Nephron (organoid): ENCODE measurements at regions not wholly inside any gene's neighbourhood (a gene's known extent, or its start where the extent isn't known, plus 50 kb on each side); places are given as distances from the start of the nearest gene placed in this dataset.

ENCODE experiments used
- H3K27ac Mint-ChIP-seq, 3 experiments: 2 replicates each; pipeline ENCODE4 v1.8.0; 2020; ENCODE audit warnings: mixed read lengths in 3 of 3, mild to moderate bottlenecking in 2 of 3, moderate library complexity in 1 of 3
- H3K27me3 Mint-ChIP-seq: 2 replicates; pipeline ENCODE4 v1.8.0; 2021; ENCODE audit warnings: low read depth, mild to moderate bottlenecking, moderate library complexity, mixed read lengths
- H3K36me3 Mint-ChIP-seq: 2 replicates; pipeline ENCODE4 v1.8.0; 2020; ENCODE audit warnings: low read depth, mixed read lengths
- H3K4me1 Mint-ChIP-seq: 2 replicates; pipeline ENCODE4 v1.8.0; 2020; ENCODE audit warnings: mixed read lengths
- H3K4me3 Mint-ChIP-seq, 3 experiments: 2 replicates each; pipeline ENCODE4 v1.8.0; 2020; ENCODE audit warnings: mild to moderate bottlenecking in 3 of 3, mixed read lengths in 3 of 3, moderate library complexity in 2 of 3
- H3K9me3 Mint-ChIP-seq: 2 replicates; pipeline ENCODE4 v1.8.0; 2020; ENCODE audit warnings: mixed read lengths
- TF ChIP-seq, protein P1 (sequence below), 3 experiments: fragments of 200-600 bp; sonication (generic); IDR thresholded peaks; one replicate each; pipeline ENCODE4 v1.5.0; 2021; ENCODE audit warnings: antibody characterized with exemption in 3 of 3; ENCODE audit not compliant: unreplicated experiment in 3 of 3

DNA sequence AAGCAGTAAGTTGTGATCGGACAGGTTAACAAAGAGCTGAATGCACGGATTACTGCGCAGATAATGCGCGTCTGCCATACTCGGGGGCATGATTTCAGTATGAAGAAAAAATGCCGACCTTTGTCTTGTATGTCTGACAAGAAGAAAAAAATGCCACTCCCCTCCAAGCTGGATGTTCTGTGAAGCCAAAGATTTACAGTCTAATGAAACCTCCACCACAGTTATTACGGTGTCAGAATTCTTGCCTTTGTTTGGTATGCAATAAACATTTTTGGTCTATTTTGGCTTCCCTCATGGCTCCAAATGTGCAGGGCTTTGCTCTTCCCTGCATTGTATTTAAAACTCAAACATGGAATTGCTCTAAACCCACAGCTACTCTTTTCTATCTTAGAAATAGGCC lies 72.2 kb upstream of the THUMPD2 start:
- no peaks in the 10 kb centered on the region for H3K27me3 Mint-ChIP-seq
- H3K4me1 Mint-ChIP-seq = peaks cover 20% of the 10 kb centered on the region
- H3K27ac Mint-ChIP-seq = peak overlapping the region; percentile 0 to 69 (median 53)
- no peaks in the 10 kb centered on the region for H3K36me3 Mint-ChIP-seq
- TF ChIP-seq, protein P1, sequence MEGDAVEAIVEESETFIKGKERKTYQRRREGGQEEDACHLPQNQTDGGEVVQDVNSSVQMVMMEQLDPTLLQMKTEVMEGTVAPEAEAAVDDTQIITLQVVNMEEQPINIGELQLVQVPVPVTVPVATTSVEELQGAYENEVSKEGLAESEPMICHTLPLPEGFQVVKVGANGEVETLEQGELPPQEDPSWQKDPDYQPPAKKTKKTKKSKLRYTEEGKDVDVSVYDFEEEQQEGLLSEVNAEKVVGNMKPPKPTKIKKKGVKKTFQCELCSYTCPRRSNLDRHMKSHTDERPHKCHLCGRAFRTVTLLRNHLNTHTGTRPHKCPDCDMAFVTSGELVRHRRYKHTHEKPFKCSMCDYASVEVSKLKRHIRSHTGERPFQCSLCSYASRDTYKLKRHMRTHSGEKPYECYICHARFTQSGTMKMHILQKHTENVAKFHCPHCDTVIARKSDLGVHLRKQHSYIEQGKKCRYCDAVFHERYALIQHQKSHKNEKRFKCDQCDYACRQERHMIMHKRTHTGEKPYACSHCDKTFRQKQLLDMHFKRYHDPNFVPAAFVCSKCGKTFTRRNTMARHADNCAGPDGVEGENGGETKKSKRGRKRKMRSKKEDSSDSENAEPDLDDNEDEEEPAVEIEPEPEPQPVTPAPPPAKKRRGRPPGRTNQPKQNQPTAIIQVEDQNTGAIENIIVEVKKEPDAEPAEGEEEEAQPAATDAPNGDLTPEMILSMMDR (IDR thresholded peaks at IDR 0.05; ENCODE audit: unreplicated experiment in 3 of 3) = no peak
- no peak overlapping the region for H3K4me3 Mint-ChIP-seq
- no peaks in the 10 kb centered on the region for H3K9me3 Mint-ChIP-seq

GRCh38 chr2:39849982-39850526 lies 71.0 kb upstream of the THUMPD2 start:
- Mint-ChIP-seq H3K27me3 (peaks cover 4% of the 10 kb centered on the region), H3K27ac (no peak overlapping the region), H3K4me1 (peaks cover 20% of the 10 kb centered on the region), H3K36me3 (no peaks in the 10 kb centered on the region), H3K4me3 (no peak overlapping the region), H3K9me3 (no peaks in the 10 kb centered on the region)
- TF ChIP-seq, protein P1 (IDR thresholded peaks at IDR 0.05; ENCODE audit: unreplicated experiment in 3 of 3) = no peak

GRCh38 chr2:39849064-39849463 lies 70.0 kb upstream of the THUMPD2 start:
- Mint-ChIP-seq H3K27ac (peak overlapping the region in 1 of 3 experiments; percentile 56), H3K9me3 (no peaks in the 10 kb centered on the region), H3K36me3 (no peaks in the 10 kb centered on the region), H3K4me1 (peaks cover 20% of the 10 kb centered on the region), H3K27me3 (peaks cover 4% of the 10 kb centered on the region), H3K4me3 (no peak overlapping the region)
- TF ChIP-seq, protein P1 (IDR thresholded peaks at IDR 0.05; ENCODE audit: unreplicated experiment in 3 of 3) = no peak

- no peak overlapping the region for H3K4me3 Mint-ChIP-seq
- no peaks in the 10 kb centered on the region for H3K36me3 Mint-ChIP-seq
- TF ChIP-seq, protein P1 (IDR thresholded peaks at IDR 0.05; ENCODE audit: unreplicated experiment in 3 of 3) = no peak
- peaks cover 5% of the 10 kb centered on the region for H3K4me1 Mint-ChIP-seq
- H3K9me3 Mint-ChIP-seq = no peaks in the 10 kb centered on the region
- H3K27ac Mint-ChIP-seq = no peak overlapping the region
- peaks cover 4% of the 10 kb centered on the region for H3K27me3 Mint-ChIP-seq
These were observed 66.5 kb upstream of the THUMPD2 start for GRCh38 chr2:39845460-39846146.

DNA sequence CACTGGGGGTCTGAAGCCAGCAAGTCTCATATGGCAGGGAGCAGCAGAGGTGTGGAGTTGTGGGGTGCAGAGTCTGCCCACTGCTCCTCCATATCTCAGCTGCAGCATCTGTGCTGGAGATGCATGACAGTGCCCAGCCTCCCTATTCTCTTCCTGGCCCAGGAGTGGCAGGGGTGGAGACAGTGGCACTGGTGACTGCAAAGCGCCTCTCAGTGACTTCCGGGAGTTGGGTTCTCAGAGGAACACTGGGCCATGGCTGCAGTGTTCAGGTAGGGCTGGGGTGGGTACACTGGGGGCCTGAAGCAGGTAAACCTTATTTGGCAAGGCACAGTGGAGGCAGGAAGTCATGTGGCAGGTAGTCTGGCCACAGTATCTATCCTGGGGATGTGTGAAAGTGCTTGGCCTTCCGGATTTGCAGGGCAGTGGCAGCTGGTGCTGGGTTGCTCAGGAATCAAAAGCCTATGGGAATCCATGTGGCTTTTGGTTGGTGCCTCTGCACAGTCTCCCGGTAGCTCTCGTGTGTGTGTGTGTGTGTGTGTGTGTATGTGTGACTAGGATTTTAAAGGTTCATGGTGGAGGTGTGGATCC lies 60.3 kb upstream of the THUMPD2 start:
- Mint-ChIP-seq H3K4me1 (no peaks in the 10 kb centered on the region), H3K27ac (no peak overlapping the region), H3K4me3 (no peak overlapping the region), H3K27me3 (no peaks in the 10 kb centered on the region), H3K36me3 (peaks cover 5% of the 10 kb centered on the region), H3K9me3 (peaks cover 38% of the 10 kb centered on the region)
- TF ChIP-seq, protein P1 (IDR thresholded peaks at IDR 0.05; ENCODE audit: unreplicated experiment in 3 of 3) = no peak
